Spleen (tissue), 7 donors: ENCODE measurements at regions not wholly inside any gene's neighbourhood (a gene's known extent, or its start where the extent isn't known, plus 50 kb on each side); places are given as distances from the start of the nearest gene placed in this dataset.

Source experiments
- POLR2A ChIP-seq, 3 donors: fragments of 450-650 bp; IDR thresholded peaks; one replicate each; pipeline ENCODE4 v1.5.1; 2017; ENCODE audit warnings: antibody characterized with exemption in 3 of 3, mild to moderate bottlenecking in 1 of 3
- POLR2AphosphoS5 ChIP-seq, 3 donors: sonication (generic); formaldehyde crosslinking; IDR thresholded peaks; one replicate each; pipeline ENCODE4 v1.5.1; 2017; ENCODE audit warnings: antibody characterized with exemption in 3 of 3
- TF ChIP-seq, protein P1 (sequence below), 11 experiments: fragments of 200-600 bp in 7 of 11; fragments of 450-650 bp in 4 of 11; sonication (generic) in 4 of 11; IDR thresholded peaks in 8 of 11; conservative IDR thresholded peaks in 3 of 11; 1 replicate in 7 of 11; 2 replicates in 4 of 11; pipeline versions ENCODE4 v1.4.0 to v1.8.0; 2016 to 2021; ENCODE audit warnings: antibody characterized with exemption in 11 of 11, inconsistent platforms in 4 of 11, mild to moderate bottlenecking in 1 of 11
- donor health status: DM: no; HTN: no; CAD: no; lungs with moderate emphysema.
- donor health status: DM: no; HTN: no; CAD: no.
- donor health status: DM: no; HTN: no; CAD: no.

DNA sequence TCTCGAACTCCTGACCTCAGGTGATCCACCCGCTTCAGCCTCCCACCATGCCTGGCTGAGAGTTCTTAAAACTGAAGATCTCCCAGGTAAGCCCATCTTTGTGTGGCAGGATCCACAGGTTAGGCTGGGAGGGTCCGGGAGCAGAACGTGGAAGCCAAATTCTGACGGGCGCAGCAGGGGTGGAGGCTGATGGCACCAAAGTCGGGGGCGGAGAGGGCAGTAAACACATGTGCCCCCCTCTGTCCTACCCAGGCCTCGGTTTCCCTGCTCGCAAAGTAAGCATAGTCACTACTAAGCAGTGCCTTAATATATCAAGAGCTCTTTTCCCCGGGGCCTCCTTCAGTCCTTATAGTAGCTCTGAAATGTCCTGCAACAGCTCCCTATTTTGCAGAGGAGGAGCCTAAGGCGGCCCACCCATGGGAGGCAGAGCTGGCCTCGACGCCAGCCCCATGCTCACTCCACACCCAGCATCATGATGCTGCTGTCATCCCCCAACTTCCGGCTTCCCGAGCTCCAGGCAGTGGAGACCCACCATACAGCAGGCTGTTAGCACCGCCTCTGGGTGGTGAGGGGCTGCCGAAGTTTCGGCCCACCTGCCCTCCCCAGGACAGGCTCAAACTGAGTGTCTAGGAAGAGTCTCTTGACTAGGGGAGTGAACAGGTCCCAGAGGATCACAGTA lies 230.0 kb downstream of the CTTN start:
- TF ChIP-seq, protein P1, sequence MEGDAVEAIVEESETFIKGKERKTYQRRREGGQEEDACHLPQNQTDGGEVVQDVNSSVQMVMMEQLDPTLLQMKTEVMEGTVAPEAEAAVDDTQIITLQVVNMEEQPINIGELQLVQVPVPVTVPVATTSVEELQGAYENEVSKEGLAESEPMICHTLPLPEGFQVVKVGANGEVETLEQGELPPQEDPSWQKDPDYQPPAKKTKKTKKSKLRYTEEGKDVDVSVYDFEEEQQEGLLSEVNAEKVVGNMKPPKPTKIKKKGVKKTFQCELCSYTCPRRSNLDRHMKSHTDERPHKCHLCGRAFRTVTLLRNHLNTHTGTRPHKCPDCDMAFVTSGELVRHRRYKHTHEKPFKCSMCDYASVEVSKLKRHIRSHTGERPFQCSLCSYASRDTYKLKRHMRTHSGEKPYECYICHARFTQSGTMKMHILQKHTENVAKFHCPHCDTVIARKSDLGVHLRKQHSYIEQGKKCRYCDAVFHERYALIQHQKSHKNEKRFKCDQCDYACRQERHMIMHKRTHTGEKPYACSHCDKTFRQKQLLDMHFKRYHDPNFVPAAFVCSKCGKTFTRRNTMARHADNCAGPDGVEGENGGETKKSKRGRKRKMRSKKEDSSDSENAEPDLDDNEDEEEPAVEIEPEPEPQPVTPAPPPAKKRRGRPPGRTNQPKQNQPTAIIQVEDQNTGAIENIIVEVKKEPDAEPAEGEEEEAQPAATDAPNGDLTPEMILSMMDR (IDR thresholded peaks at IDR 0.05 in 8 of 11, conservative IDR thresholded peaks at IDR 0.05 in 3 of 11): no peak
- TF ChIP-seq POLR2A (IDR thresholded peaks at IDR 0.05): no peak
- TF ChIP-seq POLR2AphosphoS5 (IDR thresholded peaks at IDR 0.05): no peak
